Cardiac muscle cell (in vitro differentiated cells and primary cell): ENCODE measurements at regions not wholly inside any gene's neighbourhood (a gene's known extent, or its start where the extent isn't known, plus 50 kb on each side); places are given as distances from the start of the nearest gene placed in this dataset.

Source experiments
- DNase-seq, 2 donors: peaks; one replicate each; pipeline versions ENCODE4 v3.0.0 to v3.0.0-alpha.2; 2010 to 2017; ENCODE audit warnings: low read depth in 1 of 2, low spot score in 1 of 2
- H3K27ac ChIP-seq: fragments of 200-600 bp; sonication (generic); 2 replicates; pipeline ENCODE4 v1.5.1; 2016
- H3K27me3 ChIP-seq: fragments of 200-600 bp; sonication (generic); 2 replicates; pipeline ENCODE4 v1.6.0; 2016; ENCODE audit warnings: control low read depth
- H3K36me3 ChIP-seq: fragments of 200-600 bp; sonication (generic); 2 replicates; pipeline ENCODE4 v1.5.1; 2016; ENCODE audit warnings: control low read depth
- H3K4me1 ChIP-seq: fragments of 200-600 bp; sonication (generic); 2 replicates; pipeline ENCODE4 v1.8.1; 2017; ENCODE audit warnings: low read depth, mild to moderate bottlenecking, mixed run types
- H3K4me3 ChIP-seq: fragments of 200-600 bp; sonication (generic); 2 replicates; pipeline ENCODE4 v1.5.1; 2016; ENCODE audit warnings: mild to moderate bottlenecking
- H3K9me3 ChIP-seq: fragments of 200-600 bp; sonication (generic); 2 replicates; pipeline ENCODE4 v1.5.1; 2017; ENCODE audit warnings: low read depth, mild to moderate bottlenecking, control low read depth
- CTCF ChIP-seq: IDR thresholded peaks from 2 replicates; pipeline ENCODE4 v1.5.1; 2012; ENCODE audit warnings: low read depth, mild to moderate bottlenecking, low read length

- DNase-seq = no peak
These were observed 292.5 kb downstream of the NUP35 start for GRCh38 chr2:183416753-183417152.

GRCh38 chr2:183426825-183427224 lies 302.6 kb downstream of the NUP35 start:
- TF ChIP-seq CTCF = no peak
- H3K27me3 ChIP-seq = no peaks in the 10 kb centered on the region
- no peak overlapping the region for H3K4me3 ChIP-seq
- no peak for DNase-seq
- H3K4me1 ChIP-seq = no peaks in the 10 kb centered on the region
- no peak overlapping the region for H3K27ac ChIP-seq
- H3K36me3 ChIP-seq = no peaks in the 10 kb centered on the region
- no peaks in the 10 kb centered on the region for H3K9me3 ChIP-seq

More at GRCh38 chr2:183416753-183417152, 292.5 kb downstream of the NUP35 start:
- Histone ChIP-seq H3K9me3 (no peaks in the 10 kb centered on the region), H3K27ac (no peak overlapping the region), H3K27me3 (no peaks in the 10 kb centered on the region), H3K4me3 (no peak overlapping the region), H3K36me3 (no peaks in the 10 kb centered on the region), H3K4me1 (no peaks in the 10 kb centered on the region)
- TF ChIP-seq CTCF = no peak

- no peak for DNase-seq
- no peak for TF ChIP-seq CTCF
- no peak overlapping the region for H3K27ac ChIP-seq
- no peaks in the 10 kb centered on the region for H3K9me3 ChIP-seq
- H3K4me3 ChIP-seq = no peak overlapping the region
- H3K36me3 ChIP-seq = no peaks in the 10 kb centered on the region
- no peaks in the 10 kb centered on the region for H3K4me1 ChIP-seq
- H3K27me3 ChIP-seq = no peaks in the 10 kb centered on the region
These were observed 303.3 kb downstream of the NUP35 start for GRCh38 chr2:183427558-183427957.

- Histone ChIP-seq H3K9me3 (no peaks in the 10 kb centered on the region), H3K4me3 (no peak overlapping the region), H3K36me3 (no peaks in the 10 kb centered on the region), H3K27ac (no peak overlapping the region), H3K4me1 (no peaks in the 10 kb centered on the region), H3K27me3 (no peaks in the 10 kb centered on the region)
- no peak for TF ChIP-seq CTCF
- DNase-seq = no peak
These were observed 304.6 kb downstream of the NUP35 start for GRCh38 chr2:183428881-183429280.

GRCh38 chr2:183438541-183438940 lies 314.3 kb downstream of the NUP35 start:
- DNase-seq = no peak
- no peak for TF ChIP-seq CTCF
- no peaks in the 10 kb centered on the region for H3K36me3 ChIP-seq
- no peaks in the 10 kb centered on the region for H3K9me3 ChIP-seq
- no peaks in the 10 kb centered on the region for H3K4me1 ChIP-seq
- H3K27me3 ChIP-seq = no peaks in the 10 kb centered on the region
- no peak overlapping the region for H3K27ac ChIP-seq
- no peak overlapping the region for H3K4me3 ChIP-seq

- TF ChIP-seq CTCF = no peak
- no peaks in the 10 kb centered on the region for H3K36me3 ChIP-seq
- H3K4me1 ChIP-seq = peaks cover 8% of the 10 kb centered on the region
- no peak overlapping the region for H3K4me3 ChIP-seq
- no peak for DNase-seq
- H3K9me3 ChIP-seq = no peaks in the 10 kb centered on the region
- no peak overlapping the region for H3K27ac ChIP-seq
- H3K27me3 ChIP-seq = no peaks in the 10 kb centered on the region
These were observed 330.8 kb downstream of the NUP35 start for GRCh38 chr2:183455056-183455455.
